Body of pancreas (tissue), 4 donors: ENCODE measurements at regions not wholly inside any gene's neighbourhood (a gene's known extent, or its start where the extent isn't known, plus 50 kb on each side); places are given as distances from the start of the nearest gene placed in this dataset.

Experiments used
- CTCF ChIP-seq, 7 experiments: fragments of 450-650 bp in 4 of 7; fragments of 200-600 bp in 3 of 7; sonication (generic) in 3 of 7; IDR thresholded peaks; one replicate each; pipeline ENCODE4 v1.5.1; 2016 to 2019; ENCODE audit warnings: antibody characterized with exemption in 7 of 7
- POLR2A ChIP-seq, 3 donors: fragments of 450-650 bp; IDR thresholded peaks; one replicate each; pipeline ENCODE4 v1.6.1; 2016; ENCODE audit warnings: antibody characterized with exemption in 3 of 3, mild to moderate bottlenecking in 2 of 3

GRCh38 chr20:19130613-19130984 lies 81.8 kb upstream of the SLC24A3 start:
- TF ChIP-seq CTCF (IDR thresholded peaks at IDR 0.05) (no peak), POLR2A (IDR thresholded peaks at IDR 0.05) (no peak)
